Psoas muscle (tissue), 7 donors: ENCODE measurements at regions not wholly inside any gene's neighbourhood (a gene's known extent, or its start where the extent isn't known, plus 50 kb on each side); places are given as distances from the start of the nearest gene placed in this dataset.

Experiments used
- ATAC-seq, 4 donors: fragments of 200-7000 bp; cut with Tn5 transposase; one replicate each; pipeline ENCODE4 v1.9.1; 2020; ENCODE audit warnings: moderate library complexity in 3 of 4, mild to moderate bottlenecking in 2 of 4
- DNase-seq, 2 donors: peaks; one replicate each; pipeline ENCODE4 v3.0.0-alpha.2; 2020
- H3K27ac ChIP-seq: fragments of 200-600 bp; one replicate; pipeline ENCODE4 v1.8.0; 2022
- H3K27me3 ChIP-seq, 3 donors: fragments of 200-600 bp in 1 of 3; one replicate each; pipeline versions ENCODE4 v1.6.1 to v1.8.0; 2013 to 2022; ENCODE audit warnings: low read length in 2 of 3, mild to moderate bottlenecking in 2 of 3, moderate library complexity in 1 of 3; ENCODE audit not compliant: insufficient read depth in 3 of 3
- H3K36me3 ChIP-seq, 2 donors: fragments of 200-600 bp in 1 of 2; one replicate each; pipeline versions ENCODE4 v1.6.1 to v1.8.0; 2013 to 2022; ENCODE audit warnings: low read depth in 1 of 2, mild to moderate bottlenecking in 1 of 2, moderate library complexity in 1 of 2; ENCODE audit not compliant: insufficient read depth in 1 of 2
- H3K4me1 ChIP-seq: fragments of 200-600 bp; one replicate; pipeline ENCODE4 v1.8.0; 2022
- H3K4me3 ChIP-seq: fragments of 200-600 bp; one replicate; pipeline ENCODE4 v1.8.0; 2022; ENCODE audit warnings: mild to moderate bottlenecking
- H3K9me3 ChIP-seq: fragments of 200-600 bp; one replicate; pipeline ENCODE4 v1.8.0; 2022
- WGBS, 3 donors: extraction: QIAGEN DNeasy Blood & Tissue Kit; methylation state at CpG; one replicate each; pipeline versions ENCODE4 v1.1.6 to v1.1.7; 2013; 5-methylcytosine and 5-hydroxymethylcytosine counted together
- intact Hi-C, 2 donors: fragments of 100-400 bp; cut with DNase I; formaldehyde crosslinking; loops; one replicate each; pipeline versions ENCODE4 v1.11.0 to v1.14.2; 2022
- TF ChIP-seq, protein P1 (sequence below): fragments of 200-600 bp; IDR thresholded peaks from one replicate; pipeline ENCODE4 v1.8.0; 2022; ENCODE audit warnings: antibody characterized with exemption
- donor health status: healthy with polysubstance abuse.
- donor health status: DM: no; HTN: no; CAD: no; lungs with moderate emphysema.
- donor health status: Bipolar disorder and iron deficiency.
- donor health status: healthy.
- donor health status: DM: yes; HTN: yes; CAD: no.
- donor health status: DM: no; HTN: no; CAD: no.
- donor health status: DM: yes; HTN: yes; CAD: no.

DNA sequence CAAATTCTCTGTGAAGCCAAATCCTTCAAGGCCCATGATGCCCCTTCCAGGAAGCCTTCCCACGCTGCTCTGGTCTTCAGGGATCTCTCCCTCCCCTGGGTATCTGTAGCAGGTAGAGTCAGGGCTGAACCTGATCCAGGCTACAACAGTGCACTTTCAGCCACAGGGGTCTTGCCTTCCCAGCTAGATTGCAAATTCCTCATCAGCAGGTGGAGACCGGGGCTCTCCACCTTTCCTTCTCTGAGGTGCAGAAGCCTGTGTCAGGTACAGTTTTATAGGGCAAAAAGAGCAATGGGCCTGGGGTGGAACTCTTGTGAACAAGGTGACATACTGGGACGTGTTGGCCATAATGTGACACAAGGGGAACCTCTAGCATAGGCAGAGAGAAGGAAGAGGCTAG, 312.9 kb downstream of the MYCN start:
- H3K9me3 ChIP-seq = no peaks in the 10 kb centered on the region
- no peak overlapping the region for H3K27ac ChIP-seq
- intact Hi-C loops = no loop called here
- H3K36me3 ChIP-seq = no peaks in the 10 kb centered on the region
- ATAC-seq (no peak), DNase-seq (no peak)
- 93 to 98% (median 97%) methylated on average over 3 of the region's 3 CpGs for WGBS, 3 donors
- no peaks in the 10 kb centered on the region for H3K27me3 ChIP-seq
- H3K4me3 ChIP-seq = no peak overlapping the region
- TF ChIP-seq, protein P1, sequence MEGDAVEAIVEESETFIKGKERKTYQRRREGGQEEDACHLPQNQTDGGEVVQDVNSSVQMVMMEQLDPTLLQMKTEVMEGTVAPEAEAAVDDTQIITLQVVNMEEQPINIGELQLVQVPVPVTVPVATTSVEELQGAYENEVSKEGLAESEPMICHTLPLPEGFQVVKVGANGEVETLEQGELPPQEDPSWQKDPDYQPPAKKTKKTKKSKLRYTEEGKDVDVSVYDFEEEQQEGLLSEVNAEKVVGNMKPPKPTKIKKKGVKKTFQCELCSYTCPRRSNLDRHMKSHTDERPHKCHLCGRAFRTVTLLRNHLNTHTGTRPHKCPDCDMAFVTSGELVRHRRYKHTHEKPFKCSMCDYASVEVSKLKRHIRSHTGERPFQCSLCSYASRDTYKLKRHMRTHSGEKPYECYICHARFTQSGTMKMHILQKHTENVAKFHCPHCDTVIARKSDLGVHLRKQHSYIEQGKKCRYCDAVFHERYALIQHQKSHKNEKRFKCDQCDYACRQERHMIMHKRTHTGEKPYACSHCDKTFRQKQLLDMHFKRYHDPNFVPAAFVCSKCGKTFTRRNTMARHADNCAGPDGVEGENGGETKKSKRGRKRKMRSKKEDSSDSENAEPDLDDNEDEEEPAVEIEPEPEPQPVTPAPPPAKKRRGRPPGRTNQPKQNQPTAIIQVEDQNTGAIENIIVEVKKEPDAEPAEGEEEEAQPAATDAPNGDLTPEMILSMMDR = no peak
- H3K4me1 ChIP-seq = no peaks in the 10 kb centered on the region

DNA sequence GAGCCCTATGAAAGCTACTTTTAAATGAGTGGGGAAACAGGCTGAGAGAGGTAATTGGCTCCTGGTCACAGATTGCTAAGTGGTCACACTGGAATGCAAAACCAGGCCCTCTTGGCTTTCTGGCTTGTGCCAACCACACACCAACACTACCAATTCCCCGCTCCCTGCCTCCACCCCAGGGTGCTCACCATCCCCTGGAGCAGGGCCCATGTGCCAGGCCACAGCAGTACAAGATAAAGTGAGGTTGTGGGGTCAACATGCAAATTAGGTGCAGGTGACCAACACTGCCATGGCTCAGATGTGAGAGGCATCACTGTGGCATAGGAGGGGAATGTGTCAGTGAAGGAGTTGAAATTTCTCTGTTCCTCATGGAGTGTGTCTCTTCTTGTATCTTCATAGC, 312.5 kb downstream of the MYCN start:
- no peaks in the 10 kb centered on the region for H3K9me3 ChIP-seq
- H3K4me1 ChIP-seq = no peaks in the 10 kb centered on the region
- WGBS, 3 donors = 95 to 100% (median 95%) methylated on average over 1 of the region's 1 CpG
- TF ChIP-seq, protein P1 = no peak
- intact Hi-C loops = no loop called here
- H3K27ac ChIP-seq = no peak overlapping the region
- DNase-seq (no peak), ATAC-seq (no peak)
- H3K27me3 ChIP-seq = no peaks in the 10 kb centered on the region
- no peak overlapping the region for H3K4me3 ChIP-seq
- no peaks in the 10 kb centered on the region for H3K36me3 ChIP-seq

DNA sequence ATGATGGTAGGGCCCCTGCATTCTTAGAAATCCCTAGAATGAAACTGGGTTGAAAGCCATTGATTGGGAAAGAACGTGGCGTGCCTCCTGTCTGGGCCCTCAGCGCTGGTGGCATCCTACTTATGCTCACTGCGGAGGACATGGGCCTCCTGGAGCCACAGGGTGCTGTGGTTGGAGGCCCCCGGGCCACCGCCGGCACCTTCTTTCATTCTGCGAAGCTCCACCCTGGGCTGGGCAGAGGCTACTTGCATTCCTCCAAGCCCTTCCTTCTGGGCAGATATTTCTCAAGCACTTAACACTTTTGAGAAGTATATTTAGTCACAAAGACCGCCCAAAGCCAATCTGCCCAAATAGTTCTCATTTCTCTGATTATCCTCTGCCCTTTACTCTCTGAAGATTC, 311.9 kb downstream of the MYCN start:
- no peaks in the 10 kb centered on the region for H3K9me3 ChIP-seq
- DNase-seq (no peak), ATAC-seq (no peak)
- WGBS, 3 donors = 91 to 98% (median 95%) methylated on average over 9 of the region's 9 CpGs
- intact Hi-C loops = no loop called here
- H3K4me3 ChIP-seq = no peak overlapping the region
- no peaks in the 10 kb centered on the region for H3K4me1 ChIP-seq
- no peaks in the 10 kb centered on the region for H3K27me3 ChIP-seq
- H3K27ac ChIP-seq = no peak overlapping the region
- TF ChIP-seq, protein P1 = no peak
- no peaks in the 10 kb centered on the region for H3K36me3 ChIP-seq

GRCh38 chr2:16251511-16252225, 311.3 kb downstream of the MYCN start:
- H3K27ac ChIP-seq = no peak overlapping the region
- DNase-seq = no peak
- no peak overlapping the region for H3K4me3 ChIP-seq
- H3K27me3 ChIP-seq = no peaks in the 10 kb centered on the region
- no peaks in the 10 kb centered on the region for H3K4me1 ChIP-seq
- H3K36me3 ChIP-seq = no peaks in the 10 kb centered on the region
- H3K9me3 ChIP-seq = no peaks in the 10 kb centered on the region
- TF ChIP-seq, protein P1 = no peak
- intact Hi-C loops = no loop called here
- no peak for ATAC-seq
- WGBS, 3 donors = 76 to 85% (median 79%) methylated on average over 8 of the region's 8 CpGs

DNA sequence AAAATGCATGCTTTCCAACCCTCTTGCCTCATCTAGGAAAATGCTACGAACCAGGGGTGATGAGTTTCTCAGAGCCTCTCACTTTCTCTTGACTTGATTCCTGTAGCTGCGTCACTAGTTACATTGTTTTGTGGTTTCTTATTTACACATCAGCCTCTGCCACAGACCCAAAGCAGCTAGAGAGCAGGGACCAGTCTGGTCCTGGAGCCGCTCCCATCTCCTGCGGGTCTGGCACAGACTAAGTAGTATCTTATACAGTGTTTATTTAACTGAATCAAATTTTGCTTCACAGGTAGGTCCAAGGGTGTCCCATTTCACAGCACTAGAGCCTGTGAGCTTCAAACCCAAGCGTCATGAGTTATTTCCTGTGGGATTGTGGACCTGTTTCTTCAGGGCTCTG, 310.5 kb downstream of the MYCN start:
- intact Hi-C loops = no loop called here
- H3K9me3 ChIP-seq = no peaks in the 10 kb centered on the region
- no peaks in the 10 kb centered on the region for H3K36me3 ChIP-seq
- H3K27ac ChIP-seq = no peak overlapping the region
- TF ChIP-seq, protein P1 = no peak
- ATAC-seq (no peak), DNase-seq (no peak)
- WGBS, 3 donors = 88 to 94% (median 94%) methylated on average over 5 of the region's 5 CpGs
- H3K4me1 ChIP-seq = no peaks in the 10 kb centered on the region
- H3K4me3 ChIP-seq = no peak overlapping the region
- H3K27me3 ChIP-seq = no peaks in the 10 kb centered on the region
